GM12872 (cell line): ENCODE measurements at regions not wholly inside any gene's neighbourhood (a gene's known extent, or its start where the extent isn't known, plus 50 kb on each side); places are given as distances from the start of the nearest gene placed in this dataset.

Source experiments
- CTCF ChIP-seq: IDR thresholded peaks from 3 replicates; pipeline ENCODE4 v1.5.1; 2011; ENCODE audit warnings: low read depth, mild to moderate bottlenecking, low read length, moderate library complexity; ENCODE audit not compliant: insufficient read depth

GRCh38 chr7:94231305-94231704 lies 163.4 kb upstream of the COL1A2 start:
- no peak for TF ChIP-seq CTCF

- TF ChIP-seq CTCF, result no peak
These were observed 157.7 kb upstream of the COL1A2 start for GRCh38 chr7:94236960-94237359.

GRCh38 chr7:94237417-94237816 lies 157.3 kb upstream of the COL1A2 start:
- no peak for TF ChIP-seq CTCF

- no peak for TF ChIP-seq CTCF
These were observed 154.9 kb upstream of the COL1A2 start for GRCh38 chr7:94239661-94240234.

DNA sequence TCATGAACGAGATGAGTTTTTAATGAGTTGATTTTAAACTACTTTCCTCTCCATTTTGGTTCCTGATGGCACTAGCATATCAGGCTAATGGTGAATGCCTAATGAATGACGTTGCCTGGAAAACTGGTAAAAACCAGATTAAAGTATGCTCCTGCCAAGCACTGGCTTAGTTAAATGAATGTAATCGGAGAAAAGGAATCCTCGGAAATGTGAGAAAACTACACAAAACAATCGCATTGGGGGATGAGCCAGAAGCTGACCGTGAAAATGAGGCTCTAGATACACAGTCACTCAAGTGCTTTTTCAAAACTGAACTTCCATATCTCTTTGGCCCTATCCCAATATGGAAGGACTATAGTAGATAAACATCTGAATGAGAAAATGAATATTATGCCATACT lies 153.8 kb upstream of the COL1A2 start:
- TF ChIP-seq CTCF, result no peak

DNA sequence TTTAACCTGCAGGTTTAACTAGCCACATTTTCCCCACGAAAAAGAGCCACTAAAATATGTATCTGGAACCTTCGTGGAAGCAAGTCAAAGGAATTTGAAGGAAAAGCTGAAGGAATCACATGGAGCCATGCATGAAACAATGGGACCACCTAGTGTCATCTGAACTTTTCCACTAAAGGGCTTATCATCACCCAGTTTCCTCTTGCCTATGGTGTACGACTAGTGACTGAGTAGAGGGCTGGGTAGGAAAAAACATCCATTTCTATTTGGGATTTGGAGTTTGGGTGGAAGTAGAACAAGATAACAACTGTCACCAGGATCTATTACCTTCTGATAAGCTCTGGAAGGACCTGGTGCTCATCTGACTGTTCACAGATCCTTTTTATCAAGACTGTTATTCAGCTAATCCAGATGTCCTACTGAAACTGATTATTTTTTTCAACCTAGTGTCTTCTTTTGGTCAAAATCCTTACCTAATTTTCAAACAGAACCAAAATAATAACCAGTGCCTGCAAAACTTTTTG lies 153.2 kb upstream of the COL1A2 start:
- TF ChIP-seq CTCF, result no peak

GRCh38 chr7:94243066-94243711 lies 151.5 kb upstream of the COL1A2 start:
- TF ChIP-seq CTCF, result no peak
